ENCODE measurements at regions not wholly inside any gene's neighbourhood (a gene's known extent, or its start where the extent isn't known, plus 50 kb on each side); places are given as distances from the start of the nearest gene placed in this dataset.

DNA sequence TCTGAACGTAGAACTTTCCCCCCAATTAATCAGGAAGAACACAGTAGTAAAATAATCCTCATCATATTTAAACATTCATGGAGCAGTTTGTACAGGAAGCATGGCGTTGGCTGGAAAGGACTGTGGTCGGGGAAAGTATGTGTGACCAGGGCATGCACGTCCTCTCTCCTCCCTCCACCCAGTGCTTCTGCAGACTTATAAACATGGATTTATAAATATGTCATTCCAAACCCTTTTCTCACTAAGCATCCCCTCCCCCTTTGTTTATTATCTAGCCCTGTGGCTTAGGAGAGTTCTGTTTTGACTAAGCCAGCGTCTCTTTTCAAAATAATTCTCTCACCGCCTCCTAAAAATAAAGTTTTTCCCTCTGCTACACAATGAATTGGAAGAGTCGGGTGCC lies 70.4 kb upstream of the DAP start:
- TF ChIP-seq, protein P1, sequence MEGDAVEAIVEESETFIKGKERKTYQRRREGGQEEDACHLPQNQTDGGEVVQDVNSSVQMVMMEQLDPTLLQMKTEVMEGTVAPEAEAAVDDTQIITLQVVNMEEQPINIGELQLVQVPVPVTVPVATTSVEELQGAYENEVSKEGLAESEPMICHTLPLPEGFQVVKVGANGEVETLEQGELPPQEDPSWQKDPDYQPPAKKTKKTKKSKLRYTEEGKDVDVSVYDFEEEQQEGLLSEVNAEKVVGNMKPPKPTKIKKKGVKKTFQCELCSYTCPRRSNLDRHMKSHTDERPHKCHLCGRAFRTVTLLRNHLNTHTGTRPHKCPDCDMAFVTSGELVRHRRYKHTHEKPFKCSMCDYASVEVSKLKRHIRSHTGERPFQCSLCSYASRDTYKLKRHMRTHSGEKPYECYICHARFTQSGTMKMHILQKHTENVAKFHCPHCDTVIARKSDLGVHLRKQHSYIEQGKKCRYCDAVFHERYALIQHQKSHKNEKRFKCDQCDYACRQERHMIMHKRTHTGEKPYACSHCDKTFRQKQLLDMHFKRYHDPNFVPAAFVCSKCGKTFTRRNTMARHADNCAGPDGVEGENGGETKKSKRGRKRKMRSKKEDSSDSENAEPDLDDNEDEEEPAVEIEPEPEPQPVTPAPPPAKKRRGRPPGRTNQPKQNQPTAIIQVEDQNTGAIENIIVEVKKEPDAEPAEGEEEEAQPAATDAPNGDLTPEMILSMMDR (IDR thresholded peaks at IDR 0.05; ENCODE audit: low read depth, low read length, missing control alignments), result no peak
- DNase-seq (ENCODE audit: extremely low read depth, low read depth), result peak; percentile 55
- H3K4me3 ChIP-seq (replicated peaks; ENCODE audit: low read depth, low read length), result no peak overlapping the region

DNA sequence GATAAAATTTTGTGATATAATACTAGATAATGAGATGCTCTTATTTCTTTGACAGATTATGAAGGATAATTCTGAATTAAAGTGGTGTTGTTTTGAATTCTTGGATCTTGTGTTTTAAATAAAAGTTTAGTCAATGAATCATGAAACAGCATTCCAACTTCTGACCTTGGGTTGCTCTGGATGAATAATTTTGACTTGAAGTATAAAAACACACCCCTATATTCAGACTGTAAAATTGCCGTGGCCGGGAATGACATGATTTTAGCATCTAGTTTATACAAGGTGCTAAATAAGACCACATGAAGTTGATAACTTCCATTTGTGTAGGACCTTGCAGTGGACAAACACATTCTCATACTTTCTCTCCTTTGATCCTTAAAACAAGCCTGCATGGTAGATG lies 67.2 kb upstream of the DAP start:
- DNase-seq (ENCODE audit: extremely low read depth, low read depth), result no peak
- H3K4me3 ChIP-seq (replicated peaks; ENCODE audit: low read depth, low read length), result no peak overlapping the region
- TF ChIP-seq, protein P1 (IDR thresholded peaks at IDR 0.05; ENCODE audit: low read depth, low read length, missing control alignments), result no peak

DNA sequence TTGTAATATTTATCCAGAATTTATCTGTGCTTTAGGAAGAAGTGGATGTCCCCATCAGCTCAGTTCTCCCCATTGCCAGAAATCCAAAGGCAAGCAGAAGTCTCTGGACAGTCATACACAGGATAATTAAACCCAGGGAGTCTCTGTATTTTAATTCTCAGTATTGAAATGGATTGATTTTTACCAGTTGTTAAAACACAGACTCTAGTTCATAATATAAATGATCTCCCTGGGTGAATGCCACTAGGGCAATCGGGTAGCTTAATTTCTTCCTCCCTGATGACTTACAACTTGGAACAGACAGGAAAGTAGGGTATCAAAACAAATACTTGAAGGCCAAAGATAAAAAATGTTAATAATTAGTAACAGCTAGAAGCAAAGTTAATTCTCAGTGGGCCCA lies 66.5 kb upstream of the DAP start:
- H3K4me3 ChIP-seq (replicated peaks; ENCODE audit: low read depth, low read length), result no peak overlapping the region
- TF ChIP-seq, protein P1 (IDR thresholded peaks at IDR 0.05; ENCODE audit: low read depth, low read length, missing control alignments), result no peak
- DNase-seq (ENCODE audit: extremely low read depth, low read depth), result no peak

DNA sequence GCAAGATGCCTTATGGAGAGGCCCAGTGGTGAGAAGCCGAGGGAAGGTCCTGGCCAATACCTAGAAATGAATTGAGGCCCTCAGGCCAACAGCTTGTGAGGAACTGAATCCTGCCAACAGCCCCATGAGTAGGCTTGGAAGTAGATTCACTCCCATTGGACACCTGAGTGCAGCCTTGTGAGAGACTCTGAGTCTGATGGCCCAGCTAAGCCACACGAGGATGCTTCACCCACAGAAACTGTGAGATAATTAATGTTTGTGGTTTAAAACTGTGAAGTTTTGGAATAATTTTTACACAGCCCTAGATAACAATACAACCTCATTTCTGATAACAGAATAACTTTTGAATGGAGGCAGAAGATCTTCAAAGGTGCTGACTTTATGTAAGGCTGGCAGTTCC lies 65.9 kb upstream of the DAP start:
- no peak for DNase-seq (ENCODE audit: extremely low read depth, low read depth)
- TF ChIP-seq, protein P1 (IDR thresholded peaks at IDR 0.05; ENCODE audit: low read depth, low read length, missing control alignments), result no peak
- no peak overlapping the region for H3K4me3 ChIP-seq (replicated peaks; ENCODE audit: low read depth, low read length)

DNA sequence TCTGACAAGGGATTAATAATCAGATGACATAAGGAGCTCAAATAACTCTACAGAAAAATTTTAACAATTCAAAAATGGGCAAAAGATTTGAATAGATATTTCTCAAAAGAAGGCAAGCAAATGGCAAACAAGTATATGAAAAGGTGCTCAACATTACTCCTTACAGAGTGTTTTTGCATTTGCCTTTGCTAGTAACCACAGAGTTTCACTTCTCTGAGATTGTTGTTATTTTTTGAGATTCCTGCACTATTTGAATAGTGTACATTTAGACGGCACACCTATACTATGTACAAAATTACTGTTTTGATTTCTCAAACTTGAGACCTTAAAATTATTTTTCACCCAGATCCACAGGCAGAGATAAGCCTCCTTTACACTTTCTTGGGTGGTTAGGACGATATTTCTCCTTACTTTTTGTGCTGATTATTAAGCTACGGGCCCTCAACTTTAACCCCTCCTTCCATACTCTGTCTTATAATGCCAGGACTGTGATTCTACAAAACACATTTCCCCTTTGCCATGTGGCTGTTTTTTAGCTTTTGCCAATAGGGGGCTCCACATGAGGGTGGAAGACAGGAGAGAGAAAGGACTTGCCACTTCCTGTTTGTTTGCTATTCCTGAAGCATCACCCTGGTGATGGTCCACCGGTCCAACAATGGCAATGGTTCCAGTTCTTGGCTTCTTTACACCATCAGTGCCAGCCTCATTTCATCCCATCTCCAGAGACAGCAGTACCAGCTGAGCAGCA lies 65.0 kb upstream of the DAP start:
- DNase-seq (ENCODE audit: extremely low read depth, low read depth), result no peak
- no peak overlapping the region for H3K4me3 ChIP-seq (replicated peaks; ENCODE audit: low read depth, low read length)
- TF ChIP-seq, protein P1 (IDR thresholded peaks at IDR 0.05; ENCODE audit: low read depth, low read length, missing control alignments), result peak; percentile 34

DNA sequence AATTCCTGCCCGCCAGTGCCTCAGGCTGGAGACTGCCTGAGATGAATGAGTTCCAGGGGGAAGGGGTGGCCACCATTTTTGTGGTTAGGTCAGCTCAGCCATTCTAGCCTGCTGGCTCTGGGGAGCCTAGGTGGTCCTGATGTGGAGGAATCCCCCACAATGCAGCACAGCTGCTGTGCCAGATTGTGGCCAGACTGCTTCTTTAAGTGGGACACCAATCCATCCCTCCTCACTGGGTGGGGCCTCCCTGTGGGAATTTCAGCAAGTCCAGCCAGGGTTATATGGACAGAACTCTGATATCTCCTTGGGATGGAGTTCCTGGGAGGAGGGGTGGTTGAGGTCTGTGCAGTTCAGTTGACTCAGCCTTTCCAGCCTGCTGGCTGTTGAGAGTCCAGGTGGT lies 51.2 kb upstream of the DAP start:
- H3K4me3 ChIP-seq (replicated peaks; ENCODE audit: low read depth, low read length), result no peak overlapping the region
- DNase-seq (ENCODE audit: extremely low read depth, low read depth), result no peak
- TF ChIP-seq, protein P1 (IDR thresholded peaks at IDR 0.05; ENCODE audit: low read depth, low read length, missing control alignments), result no peak
